ENCODE measurements at regions not wholly inside any gene's neighbourhood (a gene's known extent, or its start where the extent isn't known, plus 50 kb on each side); places are given as distances from the start of the nearest gene placed in this dataset.

GRCh38 chr12:41920355-41920754 is 224.3 kb downstream of the GXYLT1 start:
- Histone ChIP-seq H3K27ac (no peak overlapping the region), H3K36me3 (no peaks in the 10 kb centered on the region), H3K27me3 (replicated peaks; ENCODE audit: insufficient read depth) (no peaks in the 10 kb centered on the region), H3K4me3 (no peak overlapping the region), H3K9me3 (no peaks in the 10 kb centered on the region), H3K4me1 (replicated peaks) (no peaks in the 10 kb centered on the region)
- DNase-seq (ENCODE audit: low spot score), result no peak
- intact Hi-C loops (cut with DNase I), result no loop called here
- TF ChIP-seq POLR2AphosphoS5 (IDR thresholded peaks at IDR 0.05) (no peak), POLR2A (IDR thresholded peaks at IDR 0.05) (no peak)
- WGBS, result 74% methylated on average over 1 of the region's 1 CpG

GRCh38 chr12:41919526-41920261 is 225.0 kb downstream of the GXYLT1 start:
- Histone ChIP-seq H3K4me3 (no peak overlapping the region), H3K27ac (no peak overlapping the region), H3K36me3 (no peaks in the 10 kb centered on the region), H3K4me1 (replicated peaks) (no peaks in the 10 kb centered on the region), H3K9me3 (no peaks in the 10 kb centered on the region), H3K27me3 (replicated peaks; ENCODE audit: insufficient read depth) (no peaks in the 10 kb centered on the region)
- WGBS, result 66% methylated on average over 9 of the region's 9 CpGs
- TF ChIP-seq CTCF (IDR thresholded peaks at IDR 0.05) (no peak), POLR2AphosphoS5 (IDR thresholded peaks at IDR 0.05) (no peak)
- DNase-seq (ENCODE audit: low spot score), result no peak
- intact Hi-C loops (cut with DNase I), result no loop called here

DNA sequence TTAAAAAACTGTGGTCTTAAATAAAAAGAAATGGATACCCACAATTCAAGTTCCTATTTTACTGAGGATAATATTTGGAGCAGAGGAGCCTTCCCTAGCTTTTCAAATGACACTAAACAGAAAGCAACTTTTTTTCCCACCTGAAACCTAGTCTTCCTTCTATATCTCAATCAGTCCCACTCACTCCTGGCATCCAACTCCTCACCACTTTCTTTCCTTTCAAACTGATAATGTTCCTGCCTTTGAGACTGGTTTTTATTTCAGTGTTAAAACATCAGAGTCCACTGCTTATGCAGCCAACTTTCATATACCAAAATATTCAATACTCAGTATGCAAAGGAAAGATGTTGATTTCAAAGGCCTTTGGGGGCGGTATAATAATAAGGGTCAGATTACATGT is 225.6 kb downstream of the GXYLT1 start:
- WGBS, result 92% methylated on average over 1 of the region's 1 CpG
- Histone ChIP-seq H3K4me3 (no peak overlapping the region), H3K27me3 (replicated peaks; ENCODE audit: insufficient read depth) (no peaks in the 10 kb centered on the region), H3K36me3 (no peaks in the 10 kb centered on the region), H3K4me1 (replicated peaks) (no peaks in the 10 kb centered on the region), H3K9me3 (no peaks in the 10 kb centered on the region), H3K27ac (no peak overlapping the region)
- TF ChIP-seq POLR2AphosphoS5 (IDR thresholded peaks at IDR 0.05) (no peak), POLR2A (IDR thresholded peaks at IDR 0.05) (no peak), CTCF (IDR thresholded peaks at IDR 0.05) (no peak)
- intact Hi-C loops (cut with DNase I), result no loop called here
- no peak for DNase-seq (ENCODE audit: low spot score)

DNA sequence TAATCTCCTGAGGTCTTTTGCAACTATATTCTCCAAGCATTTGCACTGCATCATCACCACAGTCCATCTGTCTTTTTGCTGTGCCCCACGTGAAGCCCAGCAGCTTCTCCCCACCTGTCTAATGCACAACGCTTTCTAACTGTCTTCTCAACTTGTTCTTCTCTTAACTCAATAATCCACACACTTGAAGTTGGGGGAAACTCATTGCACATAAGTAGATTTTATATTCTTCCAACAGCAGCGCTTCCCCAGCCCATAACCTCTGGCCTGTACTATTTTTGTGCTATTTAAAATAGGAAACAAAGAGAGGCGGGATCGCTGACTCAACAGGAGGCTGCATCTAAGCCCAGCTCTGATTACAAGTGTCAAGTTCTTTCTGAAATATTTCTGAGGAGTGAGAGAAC is 226.7 kb downstream of the GXYLT1 start:
- Histone ChIP-seq H3K27me3 (replicated peaks; ENCODE audit: insufficient read depth) (no peaks in the 10 kb centered on the region), H3K9me3 (no peaks in the 10 kb centered on the region), H3K36me3 (no peaks in the 10 kb centered on the region), H3K4me1 (replicated peaks) (no peaks in the 10 kb centered on the region), H3K27ac (no peak overlapping the region), H3K4me3 (no peak overlapping the region)
- no peak for DNase-seq (ENCODE audit: low spot score)
- WGBS, result 31% methylated on average over 5 of the region's 5 CpGs
- intact Hi-C loops (cut with DNase I), result no loop called here
- TF ChIP-seq POLR2A (IDR thresholded peaks at IDR 0.05) (no peak), POLR2AphosphoS5 (IDR thresholded peaks at IDR 0.05) (no peak), CTCF (IDR thresholded peaks at IDR 0.05) (no peak)

GRCh38 chr12:41917181-41917580 is 227.5 kb downstream of the GXYLT1 start:
- no peak for DNase-seq (ENCODE audit: low spot score)
- Histone ChIP-seq H3K4me1 (replicated peaks) (no peaks in the 10 kb centered on the region), H3K27ac (no peak overlapping the region), H3K4me3 (no peak overlapping the region), H3K9me3 (no peaks in the 10 kb centered on the region), H3K36me3 (no peaks in the 10 kb centered on the region), H3K27me3 (replicated peaks; ENCODE audit: insufficient read depth) (no peaks in the 10 kb centered on the region)
- TF ChIP-seq CTCF (IDR thresholded peaks at IDR 0.05) (no peak), POLR2A (IDR thresholded peaks at IDR 0.05) (no peak), POLR2AphosphoS5 (IDR thresholded peaks at IDR 0.05) (no peak)
- intact Hi-C loops (cut with DNase I), result no loop called here
